Activated CD4-positive, alpha-beta memory T cell treated with anti-CD3 and anti-CD28 coated beads for 36 hours (primary cell): ENCODE measurements at regions not wholly inside any gene's neighbourhood (a gene's known extent, or its start where the extent isn't known, plus 50 kb on each side); places are given as distances from the start of the nearest gene placed in this dataset.
"Not testable (repeated sequence)": the region's sequence is repeated elsewhere in the genome, so short reads cannot be mapped to it uniquely, and the experiment has no call there.

Source experiments
- CTCF ChIA-PET: fragments of 350-600 bp; sonication (Branson Sonifier 250); formaldehyde crosslinking; loops from one replicate; lab custom pipeline; 2021; ENCODE audit warnings: antibody characterized with exemption, inconsistent platforms; lab: Charles Lee
- POLR2A ChIA-PET: fragments of 350-600 bp; sonication (Branson Sonifier 250); formaldehyde crosslinking; loops from one replicate; lab custom pipeline; 2021; ENCODE audit warnings: antibody characterized with exemption; lab: Charles Lee
- DNase-seq: peaks from one replicate; pipeline ENCODE4 v3.0.0-alpha.2; 2020
- H3K27ac Mint-ChIP-seq: one replicate; pipeline ENCODE4 v1.8.0; 2021; ENCODE audit warnings: mixed read lengths
- H3K27me3 Mint-ChIP-seq: one replicate; pipeline ENCODE4 v1.8.0; 2021; ENCODE audit warnings: mixed read lengths
- H3K36me3 Mint-ChIP-seq: one replicate; pipeline ENCODE4 v1.8.0; 2021; ENCODE audit warnings: mixed read lengths
- H3K4me1 Mint-ChIP-seq: one replicate; pipeline ENCODE4 v1.8.0; 2021; ENCODE audit warnings: low read depth, mixed read lengths
- H3K4me3 Mint-ChIP-seq: one replicate; pipeline ENCODE4 v1.8.0; 2021; ENCODE audit warnings: mild to moderate bottlenecking, mixed read lengths
- H3K9me3 Mint-ChIP-seq: one replicate; pipeline ENCODE4 v1.8.0; 2021; ENCODE audit warnings: mixed read lengths
- intact Hi-C: fragments of 100-400 bp; cut with micrococcal nuclease; formaldehyde crosslinking; loops from one replicate; pipeline ENCODE4 v1.15.1; 2023

- intact Hi-C loops = loop anchor here (5.0 kb wide), 1 partner anchor 158 kb away; no protein-coding TSS in a partner anchor
- ChIA-PET POLR2A (no interaction called here), CTCF (no interaction called here)
- no peak overlapping the region for H3K4me3 Mint-ChIP-seq
- H3K27ac Mint-ChIP-seq = no peak overlapping the region
- no peaks in the 10 kb centered on the region for H3K9me3 Mint-ChIP-seq
- H3K36me3 Mint-ChIP-seq = no peaks in the 10 kb centered on the region
- peaks cover 3% of the 10 kb centered on the region for H3K4me1 Mint-ChIP-seq
- DNase-seq = no peak
- H3K27me3 Mint-ChIP-seq = peaks cover 20% of the 10 kb centered on the region
These were observed 57.5 kb upstream of the DYNLT3 start for GRCh38 chrX:37904833-37905232.

DNA sequence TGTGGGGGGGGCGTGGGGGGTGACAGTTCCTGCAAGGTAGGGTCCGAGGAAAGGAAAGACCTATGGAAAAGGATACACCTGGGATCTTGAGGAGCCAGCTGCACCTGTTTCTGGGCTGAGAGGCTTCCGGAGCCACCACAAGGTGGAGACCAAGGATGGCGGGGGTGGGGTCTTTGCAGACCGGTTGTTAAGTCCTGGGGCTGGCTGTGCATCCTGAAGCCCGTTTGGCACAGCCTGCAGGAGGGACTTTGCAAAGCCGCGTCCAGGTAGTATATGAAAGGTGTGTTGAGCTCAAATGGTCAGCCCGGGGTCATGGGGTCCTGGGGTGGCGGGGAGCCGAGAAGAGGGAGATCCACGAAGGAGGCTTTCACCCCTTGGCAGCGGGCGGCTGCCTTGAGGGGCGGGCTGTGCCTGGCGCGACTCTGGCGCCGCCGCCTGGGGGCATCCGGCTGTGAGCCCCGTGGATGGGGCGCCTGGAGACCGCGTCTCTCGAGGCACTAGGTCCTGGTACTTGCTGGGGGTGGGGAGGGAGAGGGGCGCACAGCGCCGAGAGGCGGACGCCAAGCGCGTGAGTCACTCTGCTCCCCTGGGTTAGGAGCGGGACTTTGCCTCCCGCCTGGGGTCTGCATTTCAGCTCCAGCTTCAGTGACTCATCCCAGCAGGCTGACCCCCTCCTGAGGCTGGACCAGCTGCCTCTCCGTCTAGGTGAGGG is 58.2 kb upstream of the DYNLT3 start:
- no peaks in the 10 kb centered on the region for H3K9me3 Mint-ChIP-seq
- ChIA-PET POLR2A (no interaction called here), CTCF (no interaction called here)
- H3K36me3 Mint-ChIP-seq = no peaks in the 10 kb centered on the region
- intact Hi-C loops = loop anchor here (5.0 kb wide), 1 partner anchor 158 kb away; no protein-coding TSS in a partner anchor
- H3K4me3 Mint-ChIP-seq = no peak overlapping the region
- peaks cover 3% of the 10 kb centered on the region for H3K4me1 Mint-ChIP-seq
- peaks cover 20% of the 10 kb centered on the region for H3K27me3 Mint-ChIP-seq
- no peak overlapping the region for H3K27ac Mint-ChIP-seq
- DNase-seq = peak; percentile 20

DNA sequence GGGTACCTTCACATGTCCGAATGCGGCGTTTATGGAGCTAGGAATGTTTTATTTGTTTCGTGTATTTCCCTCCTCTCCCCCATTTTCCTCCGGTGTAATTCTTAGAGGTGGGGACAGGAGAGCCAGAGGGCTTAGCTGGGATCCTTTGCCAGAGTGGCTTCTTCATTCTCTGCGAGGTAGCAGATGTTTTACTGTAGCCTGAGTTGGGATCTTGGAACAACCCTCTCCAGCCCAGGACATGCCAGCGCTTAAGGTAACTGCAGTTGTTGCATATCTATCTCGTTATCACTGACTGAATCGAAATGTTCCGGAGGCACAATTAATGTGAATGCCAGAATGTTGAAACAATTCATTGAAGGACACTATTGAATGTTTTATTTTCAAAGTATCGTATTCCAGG is 59.0 kb upstream of the DYNLT3 start:
- intact Hi-C loops = loop anchor here (5.0 kb wide), 1 partner anchor 159 kb away; no protein-coding TSS in a partner anchor
- POLR2A ChIA-PET = no interaction called here
- peaks cover 20% of the 10 kb centered on the region for H3K27me3 Mint-ChIP-seq

GRCh38 chrX:37910186-37910585 is 62.8 kb upstream of the DYNLT3 start:
- POLR2A ChIA-PET = no interaction called here

More for the DNA sequence above, 59.0 kb upstream of the DYNLT3 start:
- H3K4me3 Mint-ChIP-seq = no peak overlapping the region
- CTCF ChIA-PET = no interaction called here
- no peak for DNase-seq
- no peaks in the 10 kb centered on the region for H3K36me3 Mint-ChIP-seq
- no peak overlapping the region for H3K27ac Mint-ChIP-seq
- H3K4me1 Mint-ChIP-seq = peaks cover 3% of the 10 kb centered on the region
- no peaks in the 10 kb centered on the region for H3K9me3 Mint-ChIP-seq

DNA sequence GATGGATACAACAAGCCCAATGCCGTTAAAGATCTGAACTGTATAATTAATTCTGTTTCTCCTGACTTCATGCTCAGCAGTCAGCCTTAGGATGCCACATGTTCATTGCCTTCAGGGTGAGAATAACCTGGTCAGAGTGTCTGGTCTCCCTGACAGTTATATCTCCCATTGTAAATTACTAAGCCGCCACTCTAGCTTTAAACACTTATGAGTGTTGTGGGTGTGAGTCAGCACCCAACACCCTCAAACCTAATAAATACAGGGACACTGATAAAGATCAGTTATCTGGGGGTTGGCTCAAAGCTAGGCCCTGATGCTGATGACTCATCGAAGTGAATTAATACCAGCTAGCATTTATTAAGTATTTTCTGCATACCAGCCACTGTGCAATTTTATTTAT is 64.9 kb upstream of the DYNLT3 start:
- DNase-seq = no peak
- Mint-ChIP-seq H3K27me3 (peaks cover 3% of the 10 kb centered on the region), H3K36me3 (no peaks in the 10 kb centered on the region), H3K4me3 (no peak overlapping the region), H3K27ac (no peak overlapping the region), H3K9me3 (no peaks in the 10 kb centered on the region), H3K4me1 (no peaks in the 10 kb centered on the region)
- ChIA-PET CTCF (no interaction called here), POLR2A (no interaction called here)
- intact Hi-C loops = no loop called here

More at GRCh38 chrX:37910186-37910585, 62.8 kb upstream of the DYNLT3 start:
- CTCF ChIA-PET = no interaction called here
- H3K4me3 Mint-ChIP-seq = no peak overlapping the region
- H3K9me3 Mint-ChIP-seq = no peaks in the 10 kb centered on the region
- H3K27ac Mint-ChIP-seq = no peak overlapping the region
- peaks cover 15% of the 10 kb centered on the region for H3K27me3 Mint-ChIP-seq
- DNase-seq = no peak
- H3K36me3 Mint-ChIP-seq = no peaks in the 10 kb centered on the region
- intact Hi-C loops = no loop called here
- peaks cover 3% of the 10 kb centered on the region for H3K4me1 Mint-ChIP-seq

- Mint-ChIP-seq H3K36me3 (no peaks in the 10 kb centered on the region), H3K9me3 (no peaks in the 10 kb centered on the region), H3K4me1 (no peaks in the 10 kb centered on the region), H3K27ac (no peak overlapping the region), H3K4me3 (no peak overlapping the region), H3K27me3 (peaks cover 1% of the 10 kb centered on the region)
- intact Hi-C loops = no loop called here
- ChIA-PET CTCF (no interaction called here), POLR2A (no interaction called here)
- DNase-seq = no peak
These were observed 65.4 kb upstream of the DYNLT3 start for GRCh38 chrX:37912777-37913176.

DNA sequence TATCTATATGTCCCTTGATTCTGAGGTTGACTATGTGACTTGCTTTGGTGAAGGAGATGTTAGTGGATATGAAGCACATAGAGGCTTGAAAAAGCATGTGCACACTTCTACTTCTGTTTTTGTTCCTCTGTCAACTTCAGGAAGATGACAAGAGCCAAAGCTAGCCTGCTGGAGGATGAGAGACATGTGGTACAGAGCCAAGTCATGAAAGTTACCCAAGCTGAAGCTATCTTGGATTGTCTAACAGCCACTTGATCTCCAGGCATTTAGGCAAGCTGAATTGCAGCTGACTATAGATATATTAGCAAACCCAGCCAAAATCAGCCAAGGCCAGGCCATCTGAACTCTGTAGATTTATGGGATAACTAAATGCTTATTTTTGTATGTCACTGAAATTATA is 70.8 kb upstream of the DYNLT3 start:
- Mint-ChIP-seq H3K36me3 (no peaks in the 10 kb centered on the region), H3K4me1 (no peaks in the 10 kb centered on the region), H3K9me3 (no peaks in the 10 kb centered on the region), H3K27me3 (peaks cover 2% of the 10 kb centered on the region), H3K4me3 (no peak overlapping the region), H3K27ac (no peak overlapping the region)
- DNase-seq = no peak
- CTCF ChIA-PET = interaction anchor here (1.9 kb wide), 1 partner anchor 249 kb away, joined by 4 read pairs; no protein-coding TSS in a partner anchor
- intact Hi-C loops = no loop called here
- POLR2A ChIA-PET = no interaction called here

DNA sequence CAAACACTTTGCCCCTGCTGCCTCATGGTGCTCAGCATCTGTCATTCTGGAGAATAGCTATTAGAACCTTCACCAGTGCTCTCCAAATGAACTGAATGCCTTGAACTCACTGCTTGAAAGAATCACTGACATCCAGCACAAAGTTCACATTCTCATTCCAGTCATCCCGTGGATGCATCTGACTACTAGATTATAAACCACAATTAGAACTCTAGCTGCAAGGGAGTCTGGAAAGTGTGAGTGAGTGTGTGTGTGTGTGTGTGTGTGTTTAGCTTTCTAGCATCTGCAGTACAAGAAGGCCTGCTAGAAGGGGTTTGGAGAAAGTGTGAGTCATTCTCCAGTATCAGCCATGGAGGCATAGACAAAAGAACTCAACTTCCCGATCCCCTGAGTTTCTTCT is 71.3 kb upstream of the DYNLT3 start:
- intact Hi-C loops = no loop called here
- no peaks in the 10 kb centered on the region for H3K9me3 Mint-ChIP-seq
- H3K4me3 Mint-ChIP-seq = no peak overlapping the region
- CTCF ChIA-PET = interaction anchor here (1.9 kb wide), 1 partner anchor 248 kb away, joined by 4 read pairs; no protein-coding TSS in a partner anchor
- H3K4me1 Mint-ChIP-seq = no peaks in the 10 kb centered on the region
- DNase-seq = no peak
- H3K27me3 Mint-ChIP-seq = peaks cover 2% of the 10 kb centered on the region
- no peak overlapping the region for H3K27ac Mint-ChIP-seq
- POLR2A ChIA-PET = no interaction called here
- no peaks in the 10 kb centered on the region for H3K36me3 Mint-ChIP-seq

DNA sequence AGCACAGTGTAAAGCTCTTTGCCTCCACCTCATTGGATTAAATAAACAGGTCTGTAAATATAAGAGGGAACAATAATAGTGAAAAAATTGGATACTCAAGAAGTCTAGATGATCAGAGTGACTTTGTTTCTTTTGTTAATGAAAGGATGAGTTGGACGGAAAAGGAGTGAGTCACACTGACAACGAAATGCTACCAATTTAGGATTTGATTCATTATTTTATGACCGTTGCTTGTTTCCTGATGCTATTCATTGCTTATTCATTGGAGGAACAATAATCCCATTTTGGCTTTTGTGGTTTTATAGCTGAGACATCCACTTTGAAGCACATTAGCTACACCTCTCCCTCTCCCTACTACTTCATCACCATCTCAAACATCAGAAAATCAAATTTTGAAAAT is 74.4 kb upstream of the DYNLT3 start:
- no peaks in the 10 kb centered on the region for H3K9me3 Mint-ChIP-seq
- no peaks in the 10 kb centered on the region for H3K4me1 Mint-ChIP-seq
- no peak for DNase-seq
- H3K36me3 Mint-ChIP-seq = no peaks in the 10 kb centered on the region
- H3K4me3 Mint-ChIP-seq = no peak overlapping the region
- ChIA-PET POLR2A (no interaction called here), CTCF (no interaction called here)
- intact Hi-C loops = no loop called here
- peaks cover 2% of the 10 kb centered on the region for H3K27me3 Mint-ChIP-seq
- H3K27ac Mint-ChIP-seq = no peak overlapping the region

DNA sequence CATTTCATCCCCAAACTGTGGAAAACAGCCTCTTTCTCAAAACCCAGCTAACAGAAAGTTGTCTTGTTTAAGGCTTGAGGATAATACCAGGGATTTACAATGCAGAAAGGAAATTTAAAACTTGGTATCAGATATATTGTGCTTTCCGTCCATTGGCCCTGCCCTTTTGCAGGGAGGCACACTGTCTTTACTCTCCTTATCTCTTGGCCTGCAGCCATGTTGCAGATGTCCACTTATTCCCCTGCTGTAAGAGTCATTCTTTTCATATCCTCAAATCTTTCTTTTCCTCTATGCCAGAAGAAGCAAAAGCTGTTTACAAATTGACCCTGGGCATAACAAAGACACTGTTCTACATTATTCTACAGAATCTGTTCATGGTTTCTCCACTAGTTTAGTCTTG is 75.6 kb upstream of the DYNLT3 start:
- no peaks in the 10 kb centered on the region for H3K4me1 Mint-ChIP-seq
- intact Hi-C loops = no loop called here
- no peak overlapping the region for H3K4me3 Mint-ChIP-seq
- H3K27ac Mint-ChIP-seq = no peak overlapping the region
- peaks cover 1% of the 10 kb centered on the region for H3K27me3 Mint-ChIP-seq
- ChIA-PET POLR2A (no interaction called here), CTCF (no interaction called here)
- no peak for DNase-seq
- H3K9me3 Mint-ChIP-seq = no peaks in the 10 kb centered on the region
- no peaks in the 10 kb centered on the region for H3K36me3 Mint-ChIP-seq

- H3K9me3 Mint-ChIP-seq, H3K36me3 Mint-ChIP-seq, DNase-seq, H3K27me3 Mint-ChIP-seq, POLR2A ChIA-PET, H3K27ac Mint-ChIP-seq, H3K4me3 Mint-ChIP-seq, H3K4me1 Mint-ChIP-seq: not testable (repeated sequence)
- CTCF ChIA-PET = interaction anchor here (1.2 to 2.5 kb wide), 4 partner anchors 211 to 401 kb away, joined by 3 to 24 read pairs (median 4); partner anchors contain the start of gene RPGR
- intact Hi-C loops = loop anchor here (1.0 kb wide), 2 partner anchors 241 to 403 kb away; no protein-coding TSS in a partner anchor
These were observed 78.4 kb upstream of the DYNLT3 start for GRCh38 chrX:37925761-37926160.

DNA sequence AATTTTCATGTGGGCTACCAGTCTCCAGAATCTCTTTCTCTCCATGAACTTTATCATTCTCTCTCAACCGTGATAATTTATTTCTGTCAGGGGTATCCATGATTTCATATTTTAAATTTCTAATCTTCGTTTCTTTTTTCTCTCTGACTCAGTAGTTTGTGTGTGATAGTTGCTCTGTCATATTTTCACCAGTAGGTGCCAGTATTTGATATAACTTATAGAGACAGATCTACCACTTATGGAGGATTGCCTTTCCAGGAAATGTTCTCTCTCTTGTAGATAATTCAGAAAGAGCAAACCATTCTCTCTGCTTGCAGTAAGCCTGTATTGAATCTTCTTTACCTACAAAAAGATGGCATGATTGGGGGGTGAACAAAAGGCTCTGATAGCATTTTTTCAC is 79.3 kb upstream of the DYNLT3 start:
- ChIA-PET POLR2A (no interaction called here), CTCF (interaction anchor here (0.7 to 2.5 kb wide), 7 partner anchors 24 to 400 kb away, joined by 3 to 24 read pairs (median 4); partner anchors contain the start of gene RPGR)
- no peaks in the 10 kb centered on the region for H3K36me3 Mint-ChIP-seq
- H3K27me3 Mint-ChIP-seq = no peaks in the 10 kb centered on the region
- no peaks in the 10 kb centered on the region for H3K4me1 Mint-ChIP-seq
- no peak overlapping the region for H3K27ac Mint-ChIP-seq
- DNase-seq = no peak
- no peak overlapping the region for H3K4me3 Mint-ChIP-seq
- no peaks in the 10 kb centered on the region for H3K9me3 Mint-ChIP-seq
- intact Hi-C loops = loop anchor here (1.0 kb wide), 2 partner anchors 240 to 402 kb away; no protein-coding TSS in a partner anchor

DNA sequence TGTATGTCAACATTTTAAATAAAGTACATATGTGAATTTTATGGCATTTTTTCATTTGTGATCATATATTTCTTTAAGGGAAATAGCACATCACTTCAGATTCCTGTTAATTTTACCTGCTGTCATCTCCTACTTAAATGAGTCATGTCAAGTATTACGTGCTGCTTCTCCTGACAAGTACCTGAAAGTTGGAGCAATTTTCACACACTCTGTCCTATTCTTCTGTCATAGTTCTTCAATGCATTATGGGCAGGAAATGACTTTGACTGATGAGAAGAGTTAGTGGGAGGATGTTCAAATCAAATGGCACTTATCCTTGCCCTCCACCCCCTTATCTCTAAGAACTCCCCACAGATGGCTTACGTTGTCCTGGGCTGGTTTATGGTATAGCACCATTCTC is 64.2 kb upstream of the SYTL5 start:
- CTCF ChIA-PET = no interaction called here
- Mint-ChIP-seq H3K9me3 (no peaks in the 10 kb centered on the region), H3K36me3 (no peaks in the 10 kb centered on the region), H3K27me3 (no peaks in the 10 kb centered on the region), H3K4me1 (no peaks in the 10 kb centered on the region), H3K27ac (no peak overlapping the region), H3K4me3 (no peak overlapping the region)
- intact Hi-C loops = no loop called here
- no peak for DNase-seq
- POLR2A ChIA-PET = no interaction called here
